ENCODE measurements at regions not wholly inside any gene's neighbourhood (a gene's known extent, or its start where the extent isn't known, plus 50 kb on each side); places are given as distances from the start of the nearest gene placed in this dataset.

GRCh38 chr16:17753434-17753833, 282.7 kb upstream of the XYLT1 start:
- ChIA-PET CTCF (interaction anchor here (0.5 kb wide), 1 partner anchor 30 kb away, joined by 3 read pairs; no protein-coding TSS in a partner anchor), POLR2A (no interaction called here)
- H3K36me3 ChIP-seq (ENCODE audit: control insufficient read depth, insufficient read depth, low read length) = no peaks in the 10 kb centered on the region
- DNase-seq (ENCODE audit: low read depth) = no peak
- no peak for TF ChIP-seq CTCF (IDR thresholded peaks at IDR 0.05; ENCODE audit: insufficient read depth, low read depth, low read length)
- H3K27me3 ChIP-seq (ENCODE audit: control insufficient read depth, insufficient read depth, low read length) = peaks cover 1% of the 10 kb centered on the region; the same call in 1 of the 2 replicates
- no peak overlapping the region for H3K4me3 ChIP-seq (ENCODE audit: low read depth, low read length)

- no peak for TF ChIP-seq CTCF (IDR thresholded peaks at IDR 0.05; ENCODE audit: insufficient read depth, low read depth, low read length)
- CTCF ChIA-PET = no interaction called here
- POLR2A ChIA-PET = no interaction called here
Measured at GRCh38 chr16:17749706-17750105, 278.9 kb upstream of the XYLT1 start.

GRCh38 chr16:17748044-17748719, 277.4 kb upstream of the XYLT1 start:
- ChIA-PET POLR2A (no interaction called here), CTCF (no interaction called here)
- H3K4me3 ChIP-seq (ENCODE audit: low read depth, low read length) = no peak overlapping the region
- H3K36me3 ChIP-seq (ENCODE audit: control insufficient read depth, insufficient read depth, low read length) = no peaks in the 10 kb centered on the region
- no peak for TF ChIP-seq CTCF (IDR thresholded peaks at IDR 0.05; ENCODE audit: insufficient read depth, low read depth, low read length)
- DNase-seq (ENCODE audit: low read depth) = no peak
- no peaks in the 10 kb centered on the region; the same call in 1 of the 2 replicates for H3K27me3 ChIP-seq (ENCODE audit: control insufficient read depth, insufficient read depth, low read length)

More at GRCh38 chr16:17749706-17750105, 278.9 kb upstream of the XYLT1 start:
- H3K27me3 ChIP-seq (ENCODE audit: control insufficient read depth, insufficient read depth, low read length) = no peaks in the 10 kb centered on the region
- H3K36me3 ChIP-seq (ENCODE audit: control insufficient read depth, insufficient read depth, low read length) = no peaks in the 10 kb centered on the region
- no peak for DNase-seq (ENCODE audit: low read depth)
- H3K4me3 ChIP-seq (ENCODE audit: low read depth, low read length) = no peak overlapping the region

GRCh38 chr16:17747081-17747756, 276.5 kb upstream of the XYLT1 start:
- no peaks in the 10 kb centered on the region for H3K36me3 ChIP-seq (ENCODE audit: control insufficient read depth, insufficient read depth, low read length)
- TF ChIP-seq CTCF (IDR thresholded peaks at IDR 0.05; ENCODE audit: insufficient read depth, low read depth, low read length) = no peak
- CTCF ChIA-PET = no interaction called here
- H3K4me3 ChIP-seq (ENCODE audit: low read depth, low read length) = no peak overlapping the region
- no peaks in the 10 kb centered on the region; the same call in 1 of the 2 replicates for H3K27me3 ChIP-seq (ENCODE audit: control insufficient read depth, insufficient read depth, low read length)
- POLR2A ChIA-PET = no interaction called here
- DNase-seq (ENCODE audit: low read depth) = no peak

- ChIA-PET POLR2A (no interaction called here), CTCF (no interaction called here)
- Histone ChIP-seq H3K27me3 (ENCODE audit: control insufficient read depth, insufficient read depth, low read length) (no peaks in the 10 kb centered on the region; the same call in 1 of the 2 replicates), H3K36me3 (ENCODE audit: control insufficient read depth, insufficient read depth, low read length) (no peaks in the 10 kb centered on the region), H3K4me3 (ENCODE audit: low read depth, low read length) (no peak overlapping the region)
- no peak for TF ChIP-seq CTCF (IDR thresholded peaks at IDR 0.05; ENCODE audit: insufficient read depth, low read depth, low read length)
- no peak for DNase-seq (ENCODE audit: low read depth)
Measured at GRCh38 chr16:17744921-17745572, 274.3 kb upstream of the XYLT1 start.
